NCI-H2107 (cell line): ENCODE measurements at regions not wholly inside any gene's neighbourhood (a gene's known extent, or its start where the extent isn't known, plus 50 kb on each side); places are given as distances from the start of the nearest gene placed in this dataset.
"Not testable (repeated sequence)": the region's sequence is repeated elsewhere in the genome, so short reads cannot be mapped to it uniquely, and the experiment has no call there.

Experiments used
- DNase-seq: peaks from one replicate; lab custom pipeline; 2025; lab: John Stamatoyannopoulos, UW

GRCh38 chr4:129254526-129254925 lies 158.6 kb downstream of the C4orf33 start:
- no peak for DNase-seq

- no peak for DNase-seq
Observed at GRCh38 chr4:129261584-129261983, 165.6 kb downstream of the C4orf33 start.

GRCh38 chr4:129264008-129264657 lies 168.2 kb downstream of the C4orf33 start:
- no peak for DNase-seq

GRCh38 chr4:129278868-129279267 lies 182.9 kb downstream of the C4orf33 start:
- no peak for DNase-seq

GRCh38 chr4:129282293-129282692 lies 186.3 kb downstream of the C4orf33 start:
- DNase-seq: no peak

GRCh38 chr4:129292194-129292593 lies 196.2 kb downstream of the C4orf33 start:
- not testable (repeated sequence) for DNase-seq

- DNase-seq: no peak
Observed at GRCh38 chr4:129314781-129315180, 218.8 kb downstream of the C4orf33 start.

- DNase-seq: no peak
Observed at GRCh38 chr4:129322920-129323319, 227.0 kb downstream of the C4orf33 start.

GRCh38 chr4:129323658-129324057 lies 227.7 kb downstream of the C4orf33 start:
- no peak for DNase-seq

GRCh38 chr4:129326571-129327460 lies 230.9 kb downstream of the C4orf33 start:
- DNase-seq: peak; percentile 9

GRCh38 chr4:129327637-129328036 lies 231.7 kb downstream of the C4orf33 start:
- no peak for DNase-seq

GRCh38 chr4:129328162-129328561 lies 232.2 kb downstream of the C4orf33 start:
- DNase-seq: no peak

GRCh38 chr4:129334136-129334535 lies 238.2 kb downstream of the C4orf33 start:
- no peak for DNase-seq

GRCh38 chr4:129335276-129335675 lies 239.3 kb downstream of the C4orf33 start:
- DNase-seq: no peak

- no peak for DNase-seq
Observed at GRCh38 chr4:129335818-129336217, 239.9 kb downstream of the C4orf33 start.

- no peak for DNase-seq
Observed at GRCh38 chr4:129336457-129337227, 240.7 kb downstream of the C4orf33 start.

- no peak for DNase-seq
Observed at GRCh38 chr4:129337228-129337620, 241.3 kb downstream of the C4orf33 start.

- no peak for DNase-seq
Observed at GRCh38 chr4:129342819-129343408, 247.0 kb downstream of the C4orf33 start.

GRCh38 chr4:129344058-129344457 lies 248.1 kb downstream of the C4orf33 start:
- no peak for DNase-seq

GRCh38 chr4:129345609-129346008 lies 249.7 kb downstream of the C4orf33 start:
- no peak for DNase-seq

GRCh38 chr4:129346036-129346435 lies 250.1 kb downstream of the C4orf33 start:
- DNase-seq: no peak

- no peak for DNase-seq
Observed at GRCh38 chr4:129346734-129347133, 250.8 kb downstream of the C4orf33 start.
